ENCODE measurements at regions not wholly inside any gene's neighbourhood (a gene's known extent, or its start where the extent isn't known, plus 50 kb on each side); places are given as distances from the start of the nearest gene placed in this dataset.

DNA sequence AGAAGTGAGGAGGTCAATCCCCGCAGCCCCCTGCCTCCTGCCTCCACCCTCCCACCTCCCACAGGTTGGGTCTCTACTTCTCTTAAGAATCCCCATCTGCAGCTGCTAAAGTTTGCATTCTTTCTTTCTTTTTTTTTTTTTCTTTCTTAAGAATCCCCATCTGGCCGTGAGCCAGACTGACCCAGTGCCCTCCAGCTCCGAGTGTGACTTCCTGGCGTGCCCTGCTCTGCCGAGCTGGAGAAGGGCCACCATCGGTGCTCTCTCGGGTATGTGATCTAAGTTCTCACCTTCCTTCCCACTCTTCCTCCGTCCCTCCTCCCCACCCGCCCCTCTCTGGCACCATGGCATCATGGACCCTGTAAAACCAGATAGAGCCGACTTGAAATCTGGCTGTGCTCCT lies 66.7 kb upstream of the LMO1 start:
- H3K4me1 ChIP-seq (ENCODE audit: insufficient read depth, low read length) = peaks cover 34% of the 10 kb centered on the region
- no peak overlapping the region for H3K4me3 ChIP-seq (ENCODE audit: low read length)
- H3K36me3 ChIP-seq (ENCODE audit: insufficient read depth, low read length) = no peaks in the 10 kb centered on the region
- H3K9me3 ChIP-seq (ENCODE audit: low read length) = no peaks in the 10 kb centered on the region
- H3K27me3 ChIP-seq (ENCODE audit: insufficient read depth, low read length) = no peaks in the 10 kb centered on the region
- H2AFZ ChIP-seq (ENCODE audit: low read depth, low read length) = no peak overlapping the region

DNA sequence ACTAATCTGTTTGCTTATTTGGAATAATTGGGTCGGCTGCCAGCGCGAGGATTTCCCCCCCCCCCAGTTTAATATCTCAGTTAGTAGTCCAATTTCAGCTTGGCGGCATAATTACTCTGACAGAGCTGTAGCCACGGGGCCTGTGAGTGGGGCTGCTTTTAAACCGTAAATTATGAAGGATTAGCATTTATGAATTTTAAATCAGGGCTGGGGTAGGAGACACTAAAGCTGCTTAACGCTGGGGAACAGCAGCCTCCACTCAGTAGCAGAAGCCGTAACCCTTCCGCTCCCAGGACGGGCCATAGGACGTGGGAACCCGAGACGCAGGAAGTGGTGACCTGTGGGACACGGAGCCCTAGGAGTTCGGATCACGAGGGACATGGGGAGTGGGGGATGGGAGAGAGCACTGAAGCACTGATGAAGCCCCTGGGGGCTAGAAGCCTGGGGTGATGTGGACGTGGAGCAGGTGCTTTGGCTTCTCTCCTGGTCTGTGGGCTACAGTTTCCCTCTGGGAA lies 66.2 kb upstream of the LMO1 start:
- Histone ChIP-seq H2AFZ (ENCODE audit: low read depth, low read length) (peak overlapping the region; percentile 42), H3K4me3 (ENCODE audit: low read length) (no peak overlapping the region), H3K27me3 (ENCODE audit: insufficient read depth, low read length) (no peaks in the 10 kb centered on the region), H3K9me3 (ENCODE audit: low read length) (no peaks in the 10 kb centered on the region), H3K4me1 (ENCODE audit: insufficient read depth, low read length) (peaks cover 34% of the 10 kb centered on the region), H3K36me3 (ENCODE audit: insufficient read depth, low read length) (no peaks in the 10 kb centered on the region)

DNA sequence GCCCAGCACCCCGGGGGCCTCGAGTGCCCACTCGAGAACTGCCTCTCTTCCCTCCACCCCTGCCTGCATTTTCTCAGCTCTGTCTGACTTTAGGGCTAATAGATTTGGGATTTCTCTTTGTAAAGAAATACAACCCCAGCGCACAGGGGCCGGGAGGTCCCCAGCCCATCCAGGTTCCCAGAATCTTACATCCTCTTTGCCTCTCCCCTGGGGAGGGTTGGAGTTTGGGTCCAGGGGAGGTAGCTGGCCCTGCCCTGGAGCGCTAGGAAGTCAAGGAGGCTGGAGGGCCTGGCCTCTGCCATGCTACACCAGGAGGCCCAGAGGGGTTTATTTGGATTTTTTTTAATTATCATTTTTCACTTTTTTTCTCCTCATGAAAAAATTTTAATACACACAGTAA lies 65.7 kb upstream of the LMO1 start:
- no peaks in the 10 kb centered on the region for H3K36me3 ChIP-seq (ENCODE audit: insufficient read depth, low read length)
- peak overlapping the region; percentile 42 for H2AFZ ChIP-seq (ENCODE audit: low read depth, low read length)
- no peaks in the 10 kb centered on the region for H3K27me3 ChIP-seq (ENCODE audit: insufficient read depth, low read length)
- H3K9me3 ChIP-seq (ENCODE audit: low read length) = no peaks in the 10 kb centered on the region
- H3K4me3 ChIP-seq (ENCODE audit: low read length) = peak overlapping the region; percentile 44
- H3K4me1 ChIP-seq (ENCODE audit: insufficient read depth, low read length) = peaks cover 34% of the 10 kb centered on the region

DNA sequence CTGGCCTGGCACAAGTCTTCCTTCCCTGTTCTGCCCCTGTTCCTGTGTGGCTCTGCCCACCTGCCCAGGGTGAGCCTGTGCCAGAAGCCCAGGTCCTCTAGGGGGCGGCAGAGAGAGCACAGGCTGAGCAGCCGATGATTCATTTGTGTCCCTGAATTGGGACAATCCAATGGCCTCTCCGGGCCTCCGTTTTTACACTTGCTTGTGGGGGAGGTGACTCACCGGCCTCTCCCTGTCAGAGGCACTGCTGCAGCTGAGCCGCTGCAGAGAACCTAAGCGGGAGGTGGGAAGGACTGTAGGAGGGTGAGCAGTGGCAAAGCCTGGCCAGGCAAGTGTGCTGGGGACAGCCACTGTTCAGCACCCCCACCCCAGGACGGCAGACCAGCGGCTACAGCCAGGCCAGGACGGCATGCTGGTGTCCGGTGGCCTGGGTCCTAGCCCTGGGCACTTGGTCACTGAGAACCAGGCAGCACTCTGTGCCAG lies 65.2 kb upstream of the LMO1 start:
- Histone ChIP-seq H2AFZ (ENCODE audit: low read depth, low read length) (peak overlapping the region; percentile 42), H3K36me3 (ENCODE audit: insufficient read depth, low read length) (no peaks in the 10 kb centered on the region), H3K4me1 (ENCODE audit: insufficient read depth, low read length) (peaks cover 30% of the 10 kb centered on the region), H3K9me3 (ENCODE audit: low read length) (no peaks in the 10 kb centered on the region), H3K4me3 (ENCODE audit: low read length) (peak overlapping the region; percentile 44), H3K27me3 (ENCODE audit: insufficient read depth, low read length) (no peaks in the 10 kb centered on the region)

DNA sequence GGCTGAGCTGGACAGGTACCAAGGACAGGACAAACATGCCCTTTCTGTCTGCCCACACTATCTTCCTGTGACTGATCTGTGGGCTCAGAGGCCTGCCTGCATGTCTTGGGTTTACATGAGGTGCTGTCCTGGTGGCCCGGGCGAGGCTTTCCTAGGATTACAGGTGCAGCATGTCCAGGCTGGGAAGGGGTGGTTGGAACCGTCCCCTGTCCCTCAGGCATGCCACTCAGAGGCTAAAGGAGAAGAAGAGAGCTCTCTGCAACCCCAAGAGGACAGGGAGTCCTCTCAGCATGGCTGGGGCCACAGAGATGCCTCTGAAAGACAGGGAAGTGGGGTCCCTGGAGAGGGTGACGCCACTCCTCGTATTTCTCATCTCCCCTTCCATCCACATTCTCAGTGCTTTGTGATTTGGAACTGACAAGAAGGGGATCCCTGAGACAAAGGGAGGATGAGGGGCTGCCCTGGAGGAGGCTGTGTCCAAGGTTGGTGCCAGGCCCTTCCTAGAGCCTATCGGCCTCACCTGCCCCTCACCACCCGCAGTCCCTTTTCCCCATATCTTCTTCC lies 64.6 kb upstream of the LMO1 start:
- no peak overlapping the region for H3K4me3 ChIP-seq (ENCODE audit: low read length)
- H3K9me3 ChIP-seq (ENCODE audit: low read length) = no peaks in the 10 kb centered on the region
- no peaks in the 10 kb centered on the region for H3K27me3 ChIP-seq (ENCODE audit: insufficient read depth, low read length)
- H3K36me3 ChIP-seq (ENCODE audit: insufficient read depth, low read length) = no peaks in the 10 kb centered on the region
- peaks cover 24% of the 10 kb centered on the region for H3K4me1 ChIP-seq (ENCODE audit: insufficient read depth, low read length)
- no peak overlapping the region for H2AFZ ChIP-seq (ENCODE audit: low read depth, low read length)

DNA sequence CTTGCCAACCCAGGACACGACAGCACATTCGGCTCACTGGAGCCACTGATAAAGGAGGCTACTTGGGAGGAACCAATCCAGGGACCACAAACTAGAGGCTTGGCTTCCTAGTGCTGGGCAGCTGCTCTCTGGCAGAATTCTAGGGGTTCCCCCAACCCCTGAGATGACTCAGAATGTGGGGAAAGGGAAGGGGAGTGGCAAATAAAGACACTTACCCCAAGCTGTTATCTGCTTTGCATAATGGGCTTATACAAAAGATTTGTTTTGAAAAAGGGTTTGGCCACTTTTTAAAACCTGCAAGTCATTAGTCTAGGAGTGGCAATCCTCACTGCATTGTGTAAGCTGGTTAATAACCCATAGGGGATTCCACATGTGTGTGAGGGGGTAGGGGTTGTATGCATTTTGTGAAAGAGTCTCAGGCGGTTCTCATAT lies 64.1 kb upstream of the LMO1 start:
- Histone ChIP-seq H3K36me3 (ENCODE audit: insufficient read depth, low read length) (no peaks in the 10 kb centered on the region), H3K4me1 (ENCODE audit: insufficient read depth, low read length) (peaks cover 19% of the 10 kb centered on the region), H3K4me3 (ENCODE audit: low read length) (no peak overlapping the region), H3K9me3 (ENCODE audit: low read length) (no peaks in the 10 kb centered on the region), H2AFZ (ENCODE audit: low read depth, low read length) (no peak overlapping the region), H3K27me3 (ENCODE audit: insufficient read depth, low read length) (no peaks in the 10 kb centered on the region)

DNA sequence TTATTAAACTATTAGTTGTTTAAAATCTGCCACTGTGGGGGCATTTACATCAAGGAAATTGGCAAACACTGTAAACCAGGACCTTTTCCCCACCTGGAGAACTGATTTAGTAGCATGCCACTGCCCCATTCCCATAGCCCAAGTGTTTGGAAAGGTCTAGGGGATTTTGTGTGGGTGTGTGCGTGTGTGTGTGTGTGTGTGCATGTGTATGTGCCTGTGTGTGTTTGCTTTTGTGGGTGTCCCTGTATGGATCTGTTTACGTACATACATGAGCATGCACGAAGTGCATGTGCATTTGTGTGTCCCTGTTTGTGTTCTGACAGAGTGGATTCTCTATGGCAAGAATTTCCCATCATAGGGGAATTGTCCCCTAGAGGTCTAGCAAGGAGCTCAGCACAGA lies 62.7 kb upstream of the LMO1 start:
- no peak overlapping the region for H3K4me3 ChIP-seq (ENCODE audit: low read length)

DNA sequence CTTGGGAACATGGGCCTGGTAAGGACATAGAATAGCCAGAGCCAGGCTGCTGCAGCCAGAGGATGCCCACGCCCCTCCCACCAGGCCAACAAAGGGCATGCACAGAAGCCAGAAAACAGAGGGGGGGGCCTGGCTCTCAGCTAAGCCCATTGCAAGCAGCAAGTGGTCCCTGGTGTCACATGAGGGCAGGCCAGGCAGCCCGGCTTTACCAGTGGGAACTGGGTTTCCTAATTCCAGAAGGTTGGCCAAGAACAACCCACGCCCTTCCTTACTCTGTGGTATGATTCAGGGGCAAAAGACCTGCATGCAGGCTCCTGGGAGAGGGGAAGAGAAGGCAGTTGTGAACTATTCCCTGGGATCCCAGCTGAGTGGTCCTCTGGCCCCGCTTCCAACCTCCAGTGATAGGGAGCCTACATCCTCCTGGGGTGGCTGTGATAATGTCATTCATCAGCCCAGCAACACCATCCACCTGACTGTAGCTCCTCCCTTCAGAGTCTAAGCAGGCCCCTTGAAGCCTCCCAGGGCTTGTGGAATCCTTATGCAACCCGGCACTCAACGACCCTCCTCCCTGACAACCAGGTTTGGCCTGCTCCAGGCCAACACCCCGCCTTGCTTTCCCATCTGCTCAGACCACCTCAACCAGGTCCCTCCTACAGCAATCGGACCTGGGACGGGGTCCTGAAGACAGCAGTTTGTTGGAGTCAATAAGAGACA lies 62.1 kb upstream of the LMO1 start:
- Histone ChIP-seq H3K4me3 (ENCODE audit: low read length) (no peak overlapping the region), H2AFZ (ENCODE audit: low read depth, low read length) (no peak overlapping the region), H3K36me3 (ENCODE audit: insufficient read depth, low read length) (no peaks in the 10 kb centered on the region), H3K9me3 (ENCODE audit: low read length) (peaks cover 3% of the 10 kb centered on the region), H3K4me1 (ENCODE audit: insufficient read depth, low read length) (peaks cover 17% of the 10 kb centered on the region), H3K27me3 (ENCODE audit: insufficient read depth, low read length) (no peaks in the 10 kb centered on the region)

More for the DNA sequence above, 62.7 kb upstream of the LMO1 start:
- Histone ChIP-seq H3K9me3 (ENCODE audit: low read length) (peaks cover 3% of the 10 kb centered on the region), H3K27me3 (ENCODE audit: insufficient read depth, low read length) (no peaks in the 10 kb centered on the region), H3K4me1 (ENCODE audit: insufficient read depth, low read length) (peaks cover 17% of the 10 kb centered on the region), H2AFZ (ENCODE audit: low read depth, low read length) (no peak overlapping the region), H3K36me3 (ENCODE audit: insufficient read depth, low read length) (no peaks in the 10 kb centered on the region)

DNA sequence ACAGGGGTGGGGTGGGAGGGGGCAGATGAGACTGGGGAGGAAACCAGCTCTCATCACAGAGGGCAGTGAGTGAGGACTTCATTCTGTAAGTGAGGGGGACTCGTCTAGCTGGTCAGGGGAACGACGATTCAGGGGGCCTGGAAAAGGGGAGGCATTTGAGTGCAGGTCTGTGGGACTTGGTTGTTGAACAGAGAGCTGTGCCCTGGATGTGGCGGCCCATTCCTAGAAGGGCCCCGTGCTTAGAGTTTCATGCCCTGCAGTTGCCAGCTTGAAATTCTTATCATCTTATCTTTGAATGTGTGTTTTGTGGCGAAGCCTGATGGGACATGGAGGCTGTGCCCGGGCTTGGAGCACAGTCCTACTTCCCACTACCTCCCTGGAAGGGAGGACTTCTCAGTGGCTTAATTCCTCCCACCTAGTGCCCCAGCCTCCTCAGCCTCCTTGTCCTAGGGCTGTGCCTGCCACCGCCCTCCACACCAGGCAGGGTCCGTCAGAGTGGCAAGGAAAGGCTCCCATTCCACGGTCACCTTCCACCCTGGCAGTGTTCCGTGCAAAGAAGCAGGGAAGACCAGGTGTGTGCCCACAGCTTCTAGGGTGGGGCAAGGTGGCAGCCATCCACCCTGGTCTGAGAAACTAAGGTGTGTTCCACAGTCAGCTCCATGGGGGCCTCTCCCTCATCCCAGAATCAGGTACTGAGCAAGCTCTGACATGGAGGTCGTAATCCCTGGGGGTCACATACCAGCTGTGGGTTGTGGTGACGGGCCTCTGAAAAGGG lies 59.7 kb upstream of the LMO1 start:
- H3K36me3 ChIP-seq (ENCODE audit: insufficient read depth, low read length) = no peaks in the 10 kb centered on the region
- H3K4me3 ChIP-seq (ENCODE audit: low read length) = no peak overlapping the region
- H2AFZ ChIP-seq (ENCODE audit: low read depth, low read length) = no peak overlapping the region
- H3K27me3 ChIP-seq (ENCODE audit: insufficient read depth, low read length) = peaks cover 3% of the 10 kb centered on the region
- peaks cover 3% of the 10 kb centered on the region for H3K9me3 ChIP-seq (ENCODE audit: low read length)
- H3K4me1 ChIP-seq (ENCODE audit: insufficient read depth, low read length) = no peaks in the 10 kb centered on the region

DNA sequence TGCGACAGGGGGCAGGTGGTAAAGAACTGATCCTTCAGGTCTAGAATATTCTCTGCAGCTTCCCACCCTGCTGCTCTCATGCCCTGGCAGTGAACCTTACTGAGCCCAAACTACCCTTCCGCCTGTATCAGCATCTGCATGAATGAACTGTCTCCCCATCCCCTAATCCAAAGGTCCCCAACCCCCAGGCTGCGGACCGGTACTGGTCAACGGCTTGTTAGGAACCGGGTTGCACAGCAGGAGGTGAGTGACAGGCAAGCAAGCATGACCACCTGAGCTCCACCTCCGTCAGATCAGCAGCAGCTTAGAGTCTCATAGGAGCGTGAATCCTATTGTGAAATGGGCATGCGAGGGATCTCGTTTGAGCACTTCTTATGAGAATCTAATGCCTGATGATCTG lies 58.2 kb upstream of the LMO1 start:
- Histone ChIP-seq H3K27me3 (ENCODE audit: insufficient read depth, low read length) (peaks cover 3% of the 10 kb centered on the region), H3K9me3 (ENCODE audit: low read length) (peaks cover 3% of the 10 kb centered on the region), H3K36me3 (ENCODE audit: insufficient read depth, low read length) (no peaks in the 10 kb centered on the region), H3K4me1 (ENCODE audit: insufficient read depth, low read length) (no peaks in the 10 kb centered on the region), H2AFZ (ENCODE audit: low read depth, low read length) (no peak overlapping the region), H3K4me3 (ENCODE audit: low read length) (no peak overlapping the region)

DNA sequence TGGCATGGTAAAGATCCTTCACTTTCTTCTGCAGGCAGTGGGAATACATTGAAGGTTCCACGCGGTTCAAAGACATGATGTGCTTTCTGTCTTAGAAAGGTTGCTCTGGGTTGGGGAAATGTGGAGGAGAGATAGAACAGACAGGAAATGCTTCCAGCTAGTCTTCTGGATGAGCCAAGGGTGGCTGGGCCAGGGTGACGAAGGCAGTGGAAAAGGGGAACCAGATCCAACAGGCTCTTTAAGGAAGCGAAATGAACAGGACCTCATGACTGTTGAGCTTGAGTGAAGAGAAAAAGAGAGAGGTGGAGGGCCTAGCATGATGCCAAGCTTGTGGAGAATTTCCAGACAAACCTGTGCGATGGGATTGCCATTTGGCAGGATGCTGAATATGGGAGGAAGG lies 56.4 kb upstream of the LMO1 start:
- Histone ChIP-seq H3K9me3 (ENCODE audit: low read length) (peaks cover 3% of the 10 kb centered on the region), H3K36me3 (ENCODE audit: insufficient read depth, low read length) (no peaks in the 10 kb centered on the region), H2AFZ (ENCODE audit: low read depth, low read length) (no peak overlapping the region), H3K4me1 (ENCODE audit: insufficient read depth, low read length) (no peaks in the 10 kb centered on the region), H3K27me3 (ENCODE audit: insufficient read depth, low read length) (peaks cover 3% of the 10 kb centered on the region), H3K4me3 (ENCODE audit: low read length) (no peak overlapping the region)

DNA sequence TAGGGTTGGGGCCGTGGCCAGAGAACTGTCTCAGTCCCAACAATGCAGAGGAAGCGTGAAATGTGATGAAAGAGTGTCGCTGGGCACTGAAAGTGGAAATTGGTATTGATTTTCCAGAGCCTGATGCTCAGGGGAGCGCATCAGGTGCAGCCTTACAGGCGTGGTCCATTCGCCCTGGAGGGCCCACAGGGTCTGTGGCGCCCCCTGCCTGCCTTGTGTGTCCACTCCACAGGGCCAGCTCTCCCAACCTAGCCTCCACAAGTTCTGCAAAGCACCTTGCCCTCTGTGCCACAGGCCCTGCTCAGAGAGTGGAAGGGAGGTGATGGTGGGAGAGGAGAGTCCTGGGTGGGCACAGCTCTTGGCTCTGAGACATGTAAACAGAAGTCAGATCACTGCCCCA lies 54.9 kb upstream of the LMO1 start:
- H3K27me3 ChIP-seq (ENCODE audit: insufficient read depth, low read length) = peaks cover 3% of the 10 kb centered on the region
- peaks cover 3% of the 10 kb centered on the region for H3K9me3 ChIP-seq (ENCODE audit: low read length)
- no peaks in the 10 kb centered on the region for H3K36me3 ChIP-seq (ENCODE audit: insufficient read depth, low read length)
- H2AFZ ChIP-seq (ENCODE audit: low read depth, low read length) = no peak overlapping the region
- no peak overlapping the region for H3K4me3 ChIP-seq (ENCODE audit: low read length)
- peaks cover 3% of the 10 kb centered on the region for H3K4me1 ChIP-seq (ENCODE audit: insufficient read depth, low read length)

DNA sequence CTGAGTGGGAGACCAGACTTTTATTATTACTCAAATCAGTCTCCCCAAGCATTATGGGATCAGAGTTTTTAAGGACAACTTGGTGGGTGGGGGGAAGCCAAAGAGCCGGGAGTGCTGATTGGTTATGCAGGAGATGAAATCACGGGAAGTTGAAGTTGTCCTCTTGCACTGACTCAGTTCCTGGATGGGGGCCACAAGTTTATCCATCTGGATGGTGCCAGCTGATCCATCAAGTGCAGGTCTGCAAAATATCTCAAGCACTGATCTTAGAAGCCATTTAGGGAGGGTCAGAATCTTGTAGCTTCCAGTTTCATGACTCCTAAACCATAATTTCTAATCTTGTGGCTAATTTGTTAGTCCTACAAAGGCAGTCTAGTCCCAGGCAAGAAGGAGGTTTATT lies 53.5 kb upstream of the LMO1 start:
- H3K36me3 ChIP-seq (ENCODE audit: insufficient read depth, low read length) = no peaks in the 10 kb centered on the region
- H2AFZ ChIP-seq (ENCODE audit: low read depth, low read length) = no peak overlapping the region
- H3K27me3 ChIP-seq (ENCODE audit: insufficient read depth, low read length) = peaks cover 3% of the 10 kb centered on the region
- peaks cover 3% of the 10 kb centered on the region for H3K9me3 ChIP-seq (ENCODE audit: low read length)
- peaks cover 17% of the 10 kb centered on the region for H3K4me1 ChIP-seq (ENCODE audit: insufficient read depth, low read length)
- no peak overlapping the region for H3K4me3 ChIP-seq (ENCODE audit: low read length)

All from neuron (in vitro differentiated cells).